NT2/D1 (cell line): ENCODE measurements at regions not wholly inside any gene's neighbourhood (a gene's known extent, or its start where the extent isn't known, plus 50 kb on each side); places are given as distances from the start of the nearest gene placed in this dataset.

ENCODE experiments used
- SUZ12 ChIP-seq: IDR thresholded peaks from 2 replicates; pipeline ENCODE4 v1.6.1; 2011; ENCODE audit not compliant: insufficient read length, insufficient read depth; ENCODE audit errors: extremely low read depth
- ZNF274 ChIP-seq: IDR thresholded peaks from 2 replicates; pipeline ENCODE4 v1.6.1; 2011; ENCODE audit warnings: mild to moderate bottlenecking, low read depth, low read length

- TF ChIP-seq ZNF274 (no peak), SUZ12 (no peak)
These were observed 93.0 kb downstream of the GEMIN8 start for GRCh38 chrX:13936521-13937225.
